Activated CD4-positive, alpha-beta T cell treated with anti-CD3 and anti-CD28 coated beads, Interleukin-2, Interleukin-6, amounts not matched to agents 100 ng/mL and 50 ng/mL, durations not matched to agents 16 hours and 8 hours (primary cell): ENCODE measurements at regions not wholly inside any gene's neighbourhood (a gene's known extent, or its start where the extent isn't known, plus 50 kb on each side); places are given as distances from the start of the nearest gene placed in this dataset.
"Not testable (repeated sequence)": the region's sequence is repeated elsewhere in the genome, so short reads cannot be mapped to it uniquely, and the experiment has no call there.

Source experiments
- DNase-seq: peaks from one replicate; pipeline ENCODE4 v3.0.0-alpha.2; 2020

DNA sequence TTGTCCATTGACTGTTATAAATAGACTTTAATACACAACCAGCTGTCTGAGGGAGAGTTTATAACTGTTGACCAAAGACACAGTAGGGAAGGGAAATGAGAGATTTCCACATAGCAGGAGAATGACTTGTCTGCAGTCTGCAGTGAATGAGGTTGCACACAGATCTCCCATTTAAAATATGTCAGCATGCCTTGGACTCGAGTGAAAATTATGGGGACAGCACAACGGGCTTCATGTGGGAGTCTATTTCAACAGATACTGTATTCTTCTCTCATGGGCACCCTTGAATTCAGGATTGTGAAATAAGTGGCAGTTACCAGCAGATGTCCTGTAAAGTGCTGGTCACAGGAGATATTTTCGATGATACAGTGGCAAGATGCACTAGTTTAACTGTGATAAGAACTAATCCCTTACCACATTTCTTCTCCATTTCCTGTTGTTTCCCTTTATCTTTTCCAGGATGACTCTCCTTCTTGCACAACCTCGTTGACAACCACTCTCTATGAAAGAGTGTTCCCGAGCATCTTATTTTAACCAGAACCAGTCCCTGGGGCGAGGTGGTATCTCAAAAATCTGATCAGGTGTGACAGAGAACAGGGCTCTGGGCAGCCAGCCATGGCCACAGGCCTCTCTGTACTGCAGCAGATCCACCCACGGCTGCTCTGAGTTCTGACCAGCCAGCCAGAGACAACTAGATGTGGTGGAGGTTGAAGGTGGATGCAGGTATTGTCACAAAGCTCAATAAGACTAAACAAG, 51.5 kb upstream of the MAP3K1 start:
- DNase-seq: no peak

DNA sequence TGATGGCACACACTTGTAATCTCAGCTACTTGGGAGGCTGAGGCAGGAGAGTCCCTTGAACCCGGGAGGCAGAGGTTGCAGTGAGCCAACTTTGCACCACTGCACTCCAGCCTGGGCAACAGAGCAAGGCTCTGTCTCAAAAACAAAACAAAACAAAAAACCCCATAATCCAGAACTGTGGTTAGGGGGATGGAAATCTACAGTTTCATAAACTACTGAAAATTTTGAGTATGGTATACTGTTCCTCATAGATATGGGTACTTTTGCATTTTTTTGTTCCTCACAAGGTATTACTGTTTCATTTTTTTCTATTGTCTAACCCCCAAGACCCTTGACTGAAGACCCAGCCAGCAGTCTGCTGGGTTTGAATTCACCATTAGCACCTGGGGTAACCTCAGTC, 52.2 kb upstream of the MAP3K1 start:
- no peak for DNase-seq

DNA sequence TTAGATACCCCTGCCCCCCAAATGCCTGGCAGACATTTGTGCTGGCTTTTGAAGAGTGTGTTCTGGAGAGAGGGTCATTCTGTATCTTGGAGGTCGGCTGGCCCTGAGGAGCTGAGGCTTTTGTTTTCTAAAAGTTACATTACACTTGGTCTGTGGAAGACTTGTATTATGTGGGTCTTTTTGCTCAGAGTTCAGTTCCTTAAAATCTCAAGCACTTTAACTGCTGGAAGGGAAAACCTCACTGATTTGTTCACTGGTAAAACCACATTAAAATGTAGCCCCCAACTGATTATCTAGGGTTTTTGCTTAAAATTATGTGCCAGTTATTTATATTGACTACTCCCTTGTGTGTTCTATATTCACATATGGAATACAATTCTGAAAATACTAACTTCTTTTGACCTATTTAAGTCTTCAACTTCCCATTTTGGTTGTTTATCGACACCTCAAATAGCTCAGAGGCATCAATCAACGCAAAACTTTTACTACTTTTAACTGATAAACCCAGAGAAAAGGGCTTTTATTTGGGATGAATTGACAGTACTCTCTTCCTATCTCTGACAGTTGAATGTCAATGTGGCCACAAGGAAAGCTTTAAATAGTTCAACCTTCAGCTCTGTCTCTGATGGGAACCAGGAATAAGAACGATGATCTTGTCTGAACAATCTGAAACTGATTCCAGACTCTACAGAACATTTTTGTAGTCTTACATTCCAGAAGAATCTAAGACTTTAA, 54.0 kb upstream of the MAP3K1 start:
- DNase-seq: no peak

DNA sequence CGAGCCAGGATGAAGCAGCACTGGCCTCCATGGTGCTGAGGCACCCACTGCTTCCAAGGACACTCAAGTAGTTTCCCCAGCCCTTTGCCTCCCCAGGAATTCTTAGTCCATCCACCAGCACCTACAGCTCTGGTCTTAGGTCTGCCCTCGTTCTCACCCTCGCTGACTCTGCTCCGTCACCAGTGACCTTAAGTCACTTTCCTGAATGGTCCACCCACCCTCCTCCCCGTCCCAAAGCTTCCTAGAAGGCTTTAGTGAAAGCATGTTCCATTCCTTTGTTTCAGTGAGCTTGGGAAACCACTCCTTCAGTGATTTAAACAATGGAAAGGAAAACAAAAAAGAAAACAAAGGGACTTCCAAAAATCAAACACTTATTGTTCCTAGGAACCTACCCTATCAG, 54.6 kb upstream of the MAP3K1 start:
- DNase-seq: no peak

DNA sequence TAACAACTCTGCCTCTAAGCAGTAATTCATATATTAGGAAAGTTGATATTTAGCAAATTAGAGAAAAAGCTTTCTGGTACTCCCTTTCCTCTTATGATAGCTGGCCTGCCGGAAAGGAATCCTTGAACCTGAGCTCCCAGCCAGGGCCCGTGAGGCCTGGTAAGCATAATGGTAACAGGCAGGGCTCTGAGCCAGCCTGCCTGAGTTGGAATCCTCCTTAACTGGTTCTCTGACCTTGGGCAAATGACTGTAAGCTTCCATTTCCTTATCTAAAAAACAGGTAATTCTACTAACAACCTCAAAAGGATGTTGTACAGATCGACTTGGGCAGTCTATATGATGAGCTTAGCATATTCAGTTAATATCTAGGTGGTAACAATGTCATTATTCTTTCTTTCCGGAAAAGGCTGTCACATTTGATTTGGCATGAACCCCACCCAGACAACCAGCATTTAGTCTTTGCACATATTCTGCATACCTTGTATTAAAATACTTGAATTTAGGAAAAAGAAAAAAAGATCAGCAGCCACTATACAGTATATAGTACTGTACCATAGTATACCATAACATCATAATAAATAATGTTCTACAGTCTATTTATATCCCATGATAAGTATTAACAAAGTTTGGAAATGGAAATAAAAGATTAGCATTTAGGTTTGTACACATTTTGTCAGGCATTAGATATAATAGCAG, 55.7 kb upstream of the MAP3K1 start:
- DNase-seq: no peak

DNA sequence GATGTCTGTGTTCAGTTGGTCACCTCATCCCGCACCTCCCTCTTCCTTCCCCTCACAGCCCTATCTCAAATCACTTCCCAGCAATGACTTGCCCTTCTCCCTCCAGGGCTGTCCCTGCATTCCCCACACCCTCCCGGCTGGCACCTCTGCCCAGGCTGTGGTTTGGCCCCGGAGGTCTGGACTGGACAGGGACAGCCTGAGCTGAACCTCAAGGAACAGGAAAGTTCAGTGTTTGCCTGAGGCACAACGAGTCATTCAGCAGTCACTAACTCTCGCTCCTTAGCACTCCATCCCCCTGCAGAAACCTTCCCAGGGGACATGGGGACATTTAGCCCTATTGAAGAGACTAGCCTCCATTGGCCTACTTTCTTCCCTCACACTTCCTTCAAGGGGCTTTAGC, 58.3 kb upstream of the MAP3K1 start:
- no peak for DNase-seq

DNA sequence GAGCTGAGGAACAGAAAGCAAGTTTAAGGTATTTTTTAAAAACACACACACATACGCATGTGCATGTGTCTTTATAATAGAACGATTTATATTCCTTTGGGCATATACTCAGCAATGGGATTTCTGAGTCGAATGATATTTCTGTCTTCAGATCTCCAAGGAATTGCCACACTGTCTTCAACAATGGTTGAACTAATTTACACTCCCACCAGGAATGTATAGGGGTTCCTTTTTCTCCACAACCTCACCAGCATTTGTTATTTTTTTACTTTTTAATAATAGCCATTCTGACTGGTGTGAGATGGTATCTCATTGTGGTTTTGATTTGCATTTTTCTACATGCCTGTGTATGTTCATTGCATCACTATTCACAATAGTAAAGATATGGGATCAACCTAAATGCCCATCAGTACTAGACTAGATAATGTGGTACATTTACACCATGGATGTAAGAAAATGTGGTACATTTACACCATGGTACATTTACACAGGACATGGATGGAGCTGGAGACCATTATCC, 60.3 kb upstream of the MAP3K1 start:
- no peak for DNase-seq

DNA sequence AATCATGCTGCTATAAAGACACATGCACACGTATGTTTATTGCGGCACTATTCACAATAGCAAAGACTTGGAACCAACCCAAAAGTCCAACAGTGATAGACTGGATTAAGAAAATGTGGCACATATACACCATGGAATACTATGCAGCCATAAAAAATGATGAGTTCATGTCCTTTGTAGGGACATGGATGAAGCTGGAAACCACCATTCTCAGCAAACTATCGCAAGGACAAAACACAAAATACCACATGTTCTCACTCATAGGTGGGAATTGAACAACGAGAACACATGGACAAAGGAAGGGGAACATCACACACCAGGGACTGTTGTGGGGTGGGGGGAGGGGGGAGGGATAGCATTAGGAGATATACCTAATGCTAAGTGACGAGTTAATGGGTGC, 61.8 kb upstream of the MAP3K1 start:
- DNase-seq: not testable (repeated sequence)

DNA sequence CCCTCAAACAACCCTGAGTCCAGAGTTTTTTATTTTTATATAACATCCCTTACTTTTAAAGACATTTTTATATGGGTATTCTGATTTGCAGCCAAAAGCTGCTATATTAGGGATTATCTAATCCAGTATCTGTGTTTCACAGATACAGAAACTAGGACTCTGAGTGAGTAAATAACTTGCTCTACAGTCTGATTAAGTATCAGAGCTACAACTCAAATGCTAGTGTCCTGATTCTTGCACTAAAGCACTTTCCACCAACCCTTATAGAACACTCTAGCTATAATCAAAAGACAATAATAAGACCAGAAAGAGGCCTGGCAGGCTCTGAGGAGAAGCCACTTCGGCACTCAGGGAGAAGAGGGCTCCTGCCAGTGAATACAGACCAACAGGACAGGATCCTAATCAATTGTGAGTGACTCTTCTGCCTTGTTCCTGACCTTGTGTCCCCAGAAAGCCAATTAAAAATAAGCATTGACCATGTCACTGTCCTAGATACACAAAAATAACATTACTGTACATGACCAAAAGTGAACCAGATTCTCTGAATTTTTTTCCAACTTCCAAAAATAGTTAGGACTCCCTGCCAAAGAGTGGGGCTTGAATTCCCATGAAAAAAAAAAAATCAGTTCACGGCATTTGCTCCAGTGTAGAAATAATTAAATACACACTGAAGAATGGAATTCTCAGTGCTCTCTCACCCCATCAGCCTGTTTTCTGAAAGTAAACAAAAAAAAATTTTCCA, 63.6 kb upstream of the MAP3K1 start:
- DNase-seq: no peak

DNA sequence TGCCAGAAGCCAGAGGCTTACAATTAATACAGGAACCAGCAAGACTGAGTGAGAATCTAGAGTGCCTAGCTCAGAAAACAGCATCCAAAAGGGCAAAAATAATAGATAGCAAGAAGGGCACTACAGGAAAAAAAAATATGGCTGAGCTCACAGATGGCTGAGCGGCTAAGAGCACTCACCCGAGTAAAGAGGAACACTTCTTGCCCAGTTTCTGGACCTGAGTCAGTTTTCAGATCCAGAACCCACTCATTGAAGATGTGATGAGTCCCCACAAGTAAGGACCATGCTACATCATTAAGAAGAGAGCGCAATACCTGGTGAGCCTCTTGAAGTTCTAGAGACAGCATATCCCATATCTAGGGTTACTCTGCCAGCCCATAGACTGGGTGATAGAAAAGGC, 65.5 kb upstream of the MAP3K1 start:
- no peak for DNase-seq

DNA sequence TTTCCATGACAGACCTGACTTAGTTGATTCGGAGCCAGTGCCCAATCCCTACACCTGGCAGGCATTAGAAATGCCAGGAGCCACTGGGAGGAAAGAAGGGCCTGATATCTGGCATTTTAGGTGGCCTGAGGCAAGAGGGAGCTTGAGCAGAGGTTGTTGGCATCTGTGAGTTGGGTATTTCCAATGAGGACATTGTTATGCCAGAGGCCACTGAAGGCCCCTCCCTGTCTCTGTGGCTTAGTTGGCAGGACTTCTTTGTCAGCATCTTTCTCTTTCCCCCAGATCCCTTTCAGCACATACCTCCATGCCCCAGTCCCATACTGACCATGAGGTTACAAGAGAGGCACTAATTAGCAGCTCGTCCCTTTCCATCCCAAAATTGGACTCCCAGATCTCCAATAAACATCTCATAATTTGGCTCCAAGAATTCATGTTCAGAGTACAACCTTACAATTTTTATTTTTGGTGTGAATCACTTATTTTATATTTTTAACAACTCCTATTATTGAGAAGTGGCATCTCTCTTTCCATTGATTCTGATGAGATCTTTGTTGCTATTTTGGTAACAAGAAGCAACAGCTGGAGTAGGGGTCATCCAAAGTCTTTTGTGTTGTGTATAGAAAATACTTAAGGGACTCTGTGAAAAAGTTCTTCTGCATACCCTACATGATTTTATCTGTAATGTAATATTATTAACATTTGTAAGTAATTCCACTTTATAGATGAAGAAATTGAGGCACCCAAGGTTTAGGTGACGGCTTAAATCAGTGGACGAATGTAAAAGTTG, 68.6 kb upstream of the MAP3K1 start:
- no peak for DNase-seq

DNA sequence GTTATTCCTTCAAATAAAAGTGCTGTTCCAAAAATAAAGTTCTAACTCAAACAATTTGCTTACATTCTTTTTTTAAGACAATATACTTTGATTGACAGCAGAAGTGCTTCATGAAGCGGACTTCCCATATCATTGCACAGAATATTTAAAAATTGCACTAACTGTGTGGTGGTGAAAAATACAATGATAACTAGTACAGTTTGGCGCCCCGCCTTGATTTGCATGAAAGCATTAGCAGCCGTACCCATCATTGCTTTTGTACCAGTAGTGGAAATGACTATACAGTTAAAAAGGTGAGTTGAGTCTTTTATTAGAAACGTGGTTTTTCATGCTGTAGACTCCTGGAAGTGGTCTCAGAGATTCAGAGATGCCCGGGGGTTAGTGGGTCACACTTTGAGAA, 69.5 kb upstream of the MAP3K1 start:
- no peak for DNase-seq

DNA sequence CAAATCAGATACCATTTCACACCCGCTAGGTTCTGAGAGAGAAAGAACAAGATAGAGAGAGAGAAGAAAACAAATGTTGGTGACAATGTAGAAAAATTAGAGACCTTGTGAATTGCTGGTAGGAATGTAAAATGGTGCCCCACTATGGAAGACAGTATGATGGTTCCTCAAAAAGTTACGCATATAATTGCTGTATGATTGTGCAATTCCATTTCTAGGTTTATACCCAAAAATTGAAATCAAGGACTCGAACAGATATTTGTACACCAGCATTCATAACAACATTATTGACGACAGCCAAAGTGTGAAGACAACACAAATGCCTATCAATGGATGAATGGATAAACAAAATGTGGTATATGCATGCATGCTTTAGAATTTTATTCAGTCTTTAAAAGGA, 74.5 kb upstream of the MAP3K1 start:
- no peak for DNase-seq

DNA sequence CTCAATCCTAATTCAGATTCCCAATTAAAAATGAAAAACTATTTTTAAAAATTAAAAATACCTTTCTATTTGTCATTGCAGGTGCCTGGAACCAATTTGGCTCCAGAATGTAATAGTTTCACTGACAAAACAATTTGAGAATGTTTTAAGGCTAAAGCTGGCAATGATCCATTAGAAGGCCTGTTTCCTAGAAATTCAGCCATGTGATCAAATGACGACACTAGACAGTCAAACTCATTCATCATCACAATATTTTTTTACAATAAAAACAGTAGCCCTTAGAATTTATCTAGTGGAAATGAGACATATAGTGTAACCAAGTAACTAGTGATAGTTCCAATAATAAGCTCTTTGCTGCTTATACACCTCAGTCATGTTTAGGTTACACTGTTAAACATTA, 75.4 kb upstream of the MAP3K1 start:
- no peak for DNase-seq

DNA sequence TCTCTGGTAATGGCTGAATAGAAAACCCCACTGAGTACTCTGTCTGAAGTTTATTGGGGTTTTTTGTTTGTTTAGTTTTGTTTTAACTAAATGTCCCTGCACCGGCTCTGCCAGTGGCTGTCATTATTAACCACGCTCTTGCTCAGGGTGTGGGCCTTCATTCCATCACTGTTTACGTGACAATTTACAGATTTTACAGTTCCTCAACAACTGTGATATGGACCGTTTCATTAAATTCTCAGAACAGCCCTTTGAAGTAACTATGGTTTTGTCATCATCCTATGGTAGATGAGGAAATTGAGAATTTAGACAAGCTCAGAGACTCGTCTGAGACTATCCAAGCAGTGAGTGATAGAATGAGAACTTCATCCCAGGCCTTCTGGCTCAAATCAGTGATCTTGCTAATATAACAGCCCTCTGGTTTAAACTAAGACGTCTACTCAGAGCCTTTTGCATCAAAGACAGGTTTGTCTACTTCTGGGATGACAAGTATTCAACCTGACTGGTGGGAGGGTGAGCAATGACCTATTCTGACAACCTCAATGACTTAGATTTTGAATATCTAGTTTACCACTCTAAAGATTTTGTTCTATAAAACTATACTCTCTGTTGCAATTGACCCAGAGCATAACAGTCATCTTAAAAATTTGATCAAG, 77.3 kb upstream of the MAP3K1 start:
- no peak for DNase-seq

DNA sequence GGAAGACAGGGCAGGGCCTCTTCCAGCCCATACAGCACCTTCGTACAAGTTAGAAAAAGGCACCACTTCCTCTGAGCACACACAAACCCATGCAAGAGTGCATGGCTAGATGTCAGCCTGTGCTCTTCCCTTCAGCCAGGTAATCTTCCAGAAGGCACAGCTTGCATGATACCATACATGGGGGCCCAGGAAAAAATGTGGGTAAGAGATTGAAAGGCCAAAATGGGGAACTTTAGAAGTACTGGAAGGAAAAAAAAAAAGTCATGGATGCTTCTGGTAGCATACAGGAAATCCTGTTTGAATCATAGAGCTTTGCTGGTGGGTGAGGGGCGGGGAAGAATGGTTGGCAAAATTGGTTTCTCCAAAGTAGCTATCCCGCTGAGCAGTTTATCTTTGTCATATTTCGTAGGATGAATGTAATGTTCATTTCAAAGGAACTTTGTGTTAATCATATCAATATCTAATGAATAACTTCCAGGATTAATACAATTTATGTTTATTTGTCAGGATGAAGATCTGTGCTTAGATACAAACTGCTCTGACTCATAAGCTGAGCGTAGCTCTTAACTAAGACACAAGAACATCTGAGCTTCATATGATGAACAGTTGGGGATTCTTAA, 78.2 kb upstream of the MAP3K1 start:
- peak; percentile 20 for DNase-seq

DNA sequence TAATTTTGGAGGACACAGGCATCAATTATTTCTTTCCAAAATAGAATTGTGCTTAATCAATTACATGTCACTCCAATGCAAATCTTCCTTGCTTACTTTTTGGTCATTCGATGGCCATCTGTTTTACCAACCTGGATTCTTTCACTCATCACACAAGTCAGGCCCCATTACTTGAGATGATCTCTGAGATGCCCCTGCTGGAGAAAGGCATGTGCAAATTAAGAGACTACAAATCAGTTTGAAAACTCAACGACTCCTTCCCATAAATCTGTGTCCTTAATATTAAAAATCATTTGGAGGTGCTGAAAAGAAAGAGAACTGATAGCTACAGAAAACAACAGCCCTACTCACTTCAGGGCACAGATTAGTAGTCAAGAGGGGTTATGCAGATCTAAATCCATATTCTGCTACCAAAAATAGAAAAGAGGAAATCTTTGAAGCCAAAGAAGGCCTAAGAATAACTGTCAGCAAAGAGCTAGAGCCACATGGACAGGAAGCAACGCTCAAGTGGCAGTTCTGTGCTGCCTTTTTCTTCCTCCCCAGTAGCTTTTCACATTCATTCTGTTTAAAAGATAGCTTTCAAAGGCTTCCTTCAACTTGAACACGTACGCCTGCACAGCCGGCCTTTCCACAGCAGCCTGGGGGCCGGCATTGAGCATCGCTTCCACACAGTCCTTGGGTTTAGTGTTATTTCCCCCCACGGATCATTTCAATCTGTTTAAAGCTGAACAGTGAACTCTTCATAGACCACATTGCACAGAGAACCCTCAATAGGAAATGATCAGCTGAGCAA, 79.3 kb upstream of the MAP3K1 start:
- DNase-seq: peak; percentile 23

DNA sequence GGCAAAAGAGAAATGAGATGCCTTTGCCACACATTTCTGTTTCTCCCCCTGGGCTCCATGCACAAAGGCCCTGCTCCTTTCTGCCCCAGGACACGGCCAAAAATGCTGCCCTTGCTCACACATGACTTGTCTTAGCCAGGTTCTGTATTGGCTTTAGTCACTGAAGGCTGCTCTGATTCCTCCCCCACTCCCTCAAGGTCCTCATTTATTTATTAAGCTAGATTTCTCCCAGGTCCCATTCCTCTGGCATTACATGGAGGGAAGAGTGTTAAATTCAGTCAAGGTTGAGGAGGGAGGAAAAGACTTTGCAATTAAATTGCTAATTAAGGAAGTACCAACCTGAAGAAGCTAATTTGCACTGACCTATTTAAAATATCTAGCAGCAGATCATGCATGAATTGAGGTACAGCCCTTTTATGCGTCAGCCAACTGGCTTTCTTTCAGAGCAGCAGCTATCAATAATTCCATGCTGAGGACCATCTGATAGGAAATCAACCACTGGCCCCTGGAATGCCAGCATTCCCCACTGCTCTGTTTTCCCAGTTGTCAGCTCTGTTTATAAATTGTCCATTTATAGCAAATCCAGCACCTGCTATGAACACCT, 81.2 kb upstream of the MAP3K1 start:
- DNase-seq: no peak

DNA sequence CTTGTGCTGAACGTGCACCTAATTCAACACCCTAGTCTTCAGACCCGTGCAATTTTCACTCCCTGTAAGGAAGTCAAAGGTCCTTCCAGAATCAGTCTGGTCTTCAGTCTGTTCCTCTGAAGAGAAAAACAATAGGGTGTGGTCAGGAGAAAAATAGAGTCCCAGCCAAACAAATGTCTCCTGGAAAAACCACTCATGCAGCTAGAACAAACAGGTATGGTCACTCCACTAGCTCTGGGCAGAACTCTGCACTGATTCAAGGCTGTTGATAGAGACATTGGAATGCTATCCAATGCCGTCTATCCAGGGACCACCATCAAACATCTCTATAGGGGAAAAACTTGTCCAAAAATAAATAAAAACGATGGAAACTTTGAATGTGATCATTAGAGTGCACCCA, 81.8 kb upstream of the MAP3K1 start:
- DNase-seq: no peak

DNA sequence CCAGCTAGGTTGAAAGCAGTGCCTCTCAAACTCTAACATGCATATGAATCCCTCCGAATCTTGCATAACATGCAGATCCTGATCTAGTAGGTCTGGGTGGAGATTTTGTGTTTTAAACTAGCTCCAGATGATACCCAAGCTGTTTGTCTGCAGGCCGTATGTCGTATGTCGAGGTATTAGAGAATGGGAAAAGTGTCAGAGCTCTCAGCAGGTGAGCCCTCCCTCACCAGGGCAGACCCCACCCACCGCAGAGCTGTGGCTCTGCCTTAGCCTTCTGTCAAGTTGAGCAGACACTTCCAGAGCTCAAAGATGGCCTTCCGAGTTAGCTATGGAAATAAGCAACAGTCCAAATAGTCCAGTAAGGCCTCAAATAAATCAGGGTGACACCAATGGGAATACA, 83.2 kb upstream of the MAP3K1 start:
- no peak for DNase-seq
